BLaER1 treated with 17β-estradiol and CSF1 and Interleukin-3, amounts not matched to agents 10 nM and 100 nM (cell line): ENCODE measurements at regions not wholly inside any gene's neighbourhood (a gene's known extent, or its start where the extent isn't known, plus 50 kb on each side); places are given as distances from the start of the nearest gene placed in this dataset.

Source experiments
- H3K27ac ChIP-seq, 11 experiments: shearing (Covaris generic); formaldehyde crosslinking; 2 replicates each; pipeline ENCODE4 v1.8.1; 2022
- H3K27me3 ChIP-seq, 11 experiments: shearing (Covaris generic); formaldehyde crosslinking; 2 replicates each; pipeline ENCODE4 v1.8.1; 2022
- H3K36me3 ChIP-seq, 11 experiments: shearing (Covaris generic); formaldehyde crosslinking; 2 replicates each; pipeline ENCODE4 v1.8.1; 2022
- H3K4me1 ChIP-seq, 10 experiments: shearing (Covaris generic); formaldehyde crosslinking; 2 replicates each; pipeline ENCODE4 v1.8.1; 2022
- H3K4me2 ChIP-seq, 11 experiments: shearing (Covaris generic); formaldehyde crosslinking; 2 replicates each; pipeline ENCODE4 v1.8.1; 2022
- H3K4me3 ChIP-seq, 10 experiments: shearing (Covaris generic); formaldehyde crosslinking; 2 replicates each; pipeline ENCODE4 v1.8.1; 2022
- H3K9ac ChIP-seq, 11 experiments: shearing (Covaris generic); formaldehyde crosslinking; 2 replicates each; pipeline ENCODE4 v1.8.1; 2022
- H3K9me3 ChIP-seq, 11 experiments: shearing (Covaris generic); formaldehyde crosslinking; replicated peaks in 1 of 11; 2 replicates each; pipeline ENCODE4 v1.8.1; 2022
- H4K20me1 ChIP-seq, 11 experiments: shearing (Covaris generic); formaldehyde crosslinking; 2 replicates each; pipeline ENCODE4 v1.8.1; 2022
- Cebpa-rat ChIP-seq, 11 experiments: shearing (Covaris generic); IDR thresholded peaks; 2 replicates each; pipeline ENCODE4 v1.8.1; 2022

GRCh38 chr13:103134271-103134670, 68.1 kb upstream of the SLC10A2 start:
- Histone ChIP-seq H3K27ac (no peak overlapping the region), H3K36me3 (no peaks in the 10 kb centered on the region), H3K4me2 (peak overlapping the region in 8 of 11 experiments; percentile 4 to 64 (median 54); a peak in 16 of 22 replicates), H3K9me3 (peaks cover 0 to 10% (median 3%) of the 10 kb centered on the region in 11 experiments; a peak in 5 of 22 replicates), H3K9ac (no peak overlapping the region), H3K27me3 (no peaks in the 10 kb centered on the region), H4K20me1 (no peaks in the 10 kb centered on the region), H3K4me1 (peaks cover 0 to 61% (median 42%) of the 10 kb centered on the region in 10 experiments; a peak in 13 of 20 replicates), H3K4me3 (no peak overlapping the region)
- no peak for TF ChIP-seq Cebpa-rat (IDR thresholded peaks at IDR 0.05)

DNA sequence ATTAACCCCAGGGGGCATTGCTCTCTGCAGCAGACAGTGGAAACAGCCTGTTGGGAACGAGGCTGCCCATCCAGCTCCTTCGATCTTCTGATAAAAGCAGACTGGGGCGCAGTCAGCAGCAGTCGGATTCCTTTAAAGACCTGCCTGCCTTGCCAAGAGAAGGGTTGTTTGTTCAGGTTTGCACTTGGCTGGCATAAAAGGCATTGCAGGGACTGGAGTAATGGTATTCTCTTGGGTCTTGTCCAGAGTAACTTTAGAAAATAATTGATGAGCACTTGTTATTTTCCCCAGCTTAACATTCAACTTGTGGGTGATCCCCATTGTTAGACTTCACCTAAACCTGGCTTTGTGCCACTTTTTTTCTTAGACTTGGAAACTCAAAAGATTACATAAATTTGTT, 67.3 kb upstream of the SLC10A2 start:
- H3K27ac ChIP-seq = no peak overlapping the region
- H3K27me3 ChIP-seq = no peaks in the 10 kb centered on the region
- TF ChIP-seq Cebpa-rat (IDR thresholded peaks at IDR 0.05) = no peak
- H3K36me3 ChIP-seq = no peaks in the 10 kb centered on the region
- H3K9ac ChIP-seq = no peak overlapping the region
- H3K4me3 ChIP-seq = no peak overlapping the region
- H3K4me2 ChIP-seq = peak overlapping the region in 7 of 11 experiments; percentile 4 to 64 (median 54); a peak in 12 of 22 replicates
- peaks cover 0 to 61% (median 42%) of the 10 kb centered on the region in 10 experiments; a peak in 13 of 20 replicates for H3K4me1 ChIP-seq
- no peaks in the 10 kb centered on the region for H4K20me1 ChIP-seq
- peaks cover 0 to 11% (median 4%) of the 10 kb centered on the region in 11 experiments; a peak in 5 of 22 replicates for H3K9me3 ChIP-seq

- H3K27ac ChIP-seq = no peak overlapping the region
These were observed 64.5 kb upstream of the SLC10A2 start for GRCh38 chr13:103130681-103131210.

GRCh38 chr13:103130146-103130545, 63.9 kb upstream of the SLC10A2 start:
- no peak overlapping the region for H3K27ac ChIP-seq
- TF ChIP-seq Cebpa-rat (IDR thresholded peaks at IDR 0.05) = no peak
- peaks cover 0 to 5% (median 4%) of the 10 kb centered on the region in 11 experiments; a peak in 5 of 22 replicates for H3K9me3 ChIP-seq
- H3K4me3 ChIP-seq = no peak overlapping the region
- H3K4me1 ChIP-seq = peaks cover 0 to 44% (median 36%) of the 10 kb centered on the region in 10 experiments; a peak in 13 of 20 replicates
- no peaks in the 10 kb centered on the region for H4K20me1 ChIP-seq
- peak overlapping the region in 6 of 11 experiments; percentile 25 to 61 (median 48); a peak in 10 of 22 replicates for H3K4me2 ChIP-seq
- H3K9ac ChIP-seq = no peak overlapping the region
- H3K27me3 ChIP-seq = no peaks in the 10 kb centered on the region
- H3K36me3 ChIP-seq = no peaks in the 10 kb centered on the region

More at GRCh38 chr13:103130681-103131210, 64.5 kb upstream of the SLC10A2 start:
- H3K4me3 ChIP-seq = no peak overlapping the region
- no peaks in the 10 kb centered on the region for H3K36me3 ChIP-seq
- peaks cover 0 to 50% (median 42%) of the 10 kb centered on the region in 10 experiments; a peak in 13 of 20 replicates for H3K4me1 ChIP-seq
- no peaks in the 10 kb centered on the region for H3K27me3 ChIP-seq
- TF ChIP-seq Cebpa-rat (IDR thresholded peaks at IDR 0.05) = no peak
- H3K9me3 ChIP-seq = peaks cover 0 to 5% (median 4%) of the 10 kb centered on the region in 11 experiments; a peak in 5 of 22 replicates
- no peaks in the 10 kb centered on the region for H4K20me1 ChIP-seq
- H3K4me2 ChIP-seq = peak overlapping the region in 8 of 11 experiments; percentile 11 to 61 (median 43); a peak in 12 of 22 replicates
- H3K9ac ChIP-seq = no peak overlapping the region
